K562 (cell line): ENCODE measurements at regions not wholly inside any gene's neighbourhood (a gene's known extent, or its start where the extent isn't known, plus 50 kb on each side); places are given as distances from the start of the nearest gene placed in this dataset.

Experiments
- ATAC-seq: fragments of 200-7000 bp; cut with Tn5 transposase; 3 replicates; pipeline ENCODE4 v1.9.1; 2020; ENCODE audit warnings: moderate library complexity
- BruUV-seq: library from RNA; stranded (reverse); fragments of 400-500 nt; replicated peaks from 2 replicates; lab custom pipeline; 2021; lab: Mats Ljungman, UMichigan
- CTCF ChIA-PET: fragments of 300-600 bp; formaldehyde crosslinking; extraction: SDS; loops from one replicate; lab custom pipeline; 2021; ENCODE audit warnings: low intra/inter-chr PET ratio; lab: Yijun Ruan, JAX
- POLR2A ChIA-PET: fragments of 300-600, 350-650 bp; sonication (Branson Sonifier 250); formaldehyde crosslinking; extraction: SDS; loops from one replicate; lab custom pipeline; 2021; ENCODE audit warnings: antibody characterized with exemption, inconsistent platforms; lab: Yijun Ruan, JAX
- DNase-seq, 4 experiments: peaks; one replicate each; pipeline versions ENCODE4 v3.0.0 to v3.0.0-alpha.2; 2011 to 2018; ENCODE audit warnings: low spot score in 3 of 4, mixed read lengths in 3 of 4; ENCODE audit errors: extremely low read depth in 1 of 4
- FAIRE-seq: peaks from 2 replicates; lab custom pipeline; 2011; peaks lifted over from hg19 to GRCh38; lab: Jason Lieb, UNC
- H2AFZ ChIP-seq: 2 replicates; pipeline ENCODE4 v1.6.0; 2011; ENCODE audit warnings: low read depth, low read length, control low read depth, inconsistent platforms
- H3K27ac ChIP-seq: fragments of 200-600 bp; 3 replicates; pipeline ENCODE4 v1.8.0; 2011; ENCODE audit warnings: low read depth, mild to moderate bottlenecking, control low read depth, inconsistent platforms, low read length, moderate library complexity, mixed read lengths; ENCODE audit errors: extremely low read depth
- H3K27me3 ChIP-seq, 2 experiments: fragments of 300-600 bp in 1 of 2; 2 replicates in 1 of 2; 3 replicates in 1 of 2; pipeline versions ENCODE4 v1.6.0 to v1.8.0; 2011; ENCODE audit warnings: inconsistent platforms in 2 of 2, low read length in 2 of 2, mild to moderate bottlenecking in 1 of 2, mixed read lengths in 1 of 2, moderate library complexity in 1 of 2; ENCODE audit not compliant: control insufficient read depth in 2 of 2, insufficient read depth in 2 of 2
- H3K36me3 ChIP-seq: fragments of 300-600 bp; 3 replicates; pipeline ENCODE4 v1.8.0; 2011; ENCODE audit warnings: mild to moderate bottlenecking, low read length, inconsistent platforms; ENCODE audit not compliant: control insufficient read depth, insufficient read depth
- H3K4me1 ChIP-seq, 2 experiments: fragments of 200-600 bp in 1 of 2; replicated peaks in 1 of 2; 2 replicates in 1 of 2; 3 replicates in 1 of 2; pipeline versions ENCODE4 v1.5.1 to v1.8.0; 2011; ENCODE audit warnings: inconsistent platforms in 2 of 2, low read length in 2 of 2, mild to moderate bottlenecking in 1 of 2, mixed read lengths in 1 of 2, moderate library complexity in 1 of 2; ENCODE audit not compliant: control insufficient read depth in 2 of 2, insufficient read depth in 2 of 2
- H3K4me2 ChIP-seq: 2 replicates; pipeline ENCODE4 v1.6.1; 2011; ENCODE audit warnings: low read length, control low read depth, inconsistent platforms, mixed read lengths; ENCODE audit not compliant: insufficient read depth
- H3K4me3 ChIP-seq: fragments of 200-600 bp; sonication (generic), shearing (Covaris generic); 2 replicates; pipeline ENCODE4 v1.5.1; 2016; ENCODE audit warnings: control low read depth, inconsistent platforms
- H3K79me2 ChIP-seq: fragments of 200-600 bp; 3 replicates; pipeline ENCODE4 v1.8.0; 2011; ENCODE audit warnings: low read length, inconsistent platforms; ENCODE audit not compliant: control insufficient read depth, insufficient read depth
- H3K9ac ChIP-seq, 2 experiments: 2 replicates each; pipeline versions ENCODE4 v1.6.0 to v1.6.1; 2011; ENCODE audit warnings: low read depth in 2 of 2, low read length in 2 of 2, control low read depth in 1 of 2, inconsistent platforms in 1 of 2, mild to moderate bottlenecking in 1 of 2, mixed read lengths in 1 of 2; ENCODE audit not compliant: insufficient read depth in 1 of 2
- H3K9me1 ChIP-seq: one replicate; pipeline ENCODE4 v1.6.0; 2011; ENCODE audit warnings: inconsistent platforms, mild to moderate bottlenecking, low read length, moderate library complexity; ENCODE audit not compliant: control insufficient read depth, insufficient read depth
- H3K9me3 ChIP-seq: replicated peaks from 2 replicates; pipeline ENCODE4 v1.5.1; 2011; ENCODE audit warnings: low read depth, low read length, inconsistent platforms; ENCODE audit not compliant: control insufficient read depth, insufficient read depth
- H4K20me1 ChIP-seq: replicated peaks from 2 replicates; pipeline ENCODE4 v1.6.1; 2011; ENCODE audit warnings: low read length, inconsistent platforms, mixed read lengths; ENCODE audit not compliant: control insufficient read depth, insufficient read depth
- CEBPB ChIP-seq: fragments of 450-650 bp; IDR thresholded peaks from 2 replicates; pipeline ENCODE4 v1.6.1; 2016; ENCODE audit warnings: missing genetic modification characterization, missing compliant biosample characterization
- FOXM1 ChIP-seq, 2 experiments: fragments of 450-650 bp in 1 of 2; sonication (generic) in 1 of 2; formaldehyde crosslinking in 1 of 2; IDR thresholded peaks; 2 replicates each; pipeline versions ENCODE4 v1.6.1 to v1.9.0; 2017 to 2022; ENCODE audit warnings: low read depth in 2 of 2, mild to moderate bottlenecking in 2 of 2, missing genetic modification reagents in 1 of 2, moderate library complexity in 1 of 2
- HMGXB4 ChIP-seq: sonication (generic); formaldehyde crosslinking; IDR thresholded peaks from 2 replicates; pipeline ENCODE4 v1.8.1; 2023; ENCODE audit warnings: mild to moderate bottlenecking, missing genetic modification reagents
- HNRNPUL1 ChIP-seq: fragments of 200-400 bp; formaldehyde crosslinking; IDR thresholded peaks from 2 replicates; pipeline ENCODE4 v1.6.1; 2017; ENCODE audit warnings: low read length
- SRSF1 ChIP-seq: fragments of 200-400 bp; formaldehyde crosslinking; IDR thresholded peaks from 2 replicates; pipeline ENCODE4 v1.6.1; 2017; ENCODE audit warnings: mild to moderate bottlenecking, low read depth, low read length, moderate library complexity
- TAF1 ChIP-seq: IDR thresholded peaks from 2 replicates; pipeline ENCODE4 v1.6.1; 2011; ENCODE audit warnings: mild to moderate bottlenecking, low read length, moderate library complexity; ENCODE audit not compliant: insufficient read depth, control insufficient read depth, severe bottlenecking; ENCODE audit errors: extremely low read depth
- TOE1 ChIP-seq, 2 experiments: fragments of 450-650 bp in 1 of 2; sonication (generic) in 1 of 2; formaldehyde crosslinking in 1 of 2; IDR thresholded peaks; 2 replicates each; pipeline versions ENCODE4 v1.7.1 to v1.8.0; 2016 to 2022; ENCODE audit warnings: borderline replicate concordance in 2 of 2, mild to moderate bottlenecking in 2 of 2, antibody characterized with exemption in 1 of 2, inconsistent platforms in 1 of 2, low read depth in 1 of 2, missing genetic modification reagents in 1 of 2, moderate library complexity in 1 of 2
- ZBED1 ChIP-seq: IDR thresholded peaks from 2 replicates; pipeline ENCODE4 v1.6.1; 2014
- ZFP30 ChIP-seq: fragments of 250-450 bp; sonication (Bioruptor Pico); IDR thresholded peaks from 2 replicates; pipeline ENCODE4 v1.8.0; 2022; ENCODE audit warnings: moderate library complexity, mild to moderate bottlenecking, inconsistent platforms, borderline replicate concordance
- ZNF12 ChIP-seq: sonication (generic); formaldehyde crosslinking; IDR thresholded peaks from 2 replicates; pipeline ENCODE4 v1.4.0; 2020; ENCODE audit warnings: mild to moderate bottlenecking, missing genetic modification reagents
- WGBS: fragments of 100-300 bp; shearing (Covaris generic); methylation state at CpG from one replicate; pipeline ENCODE4 v1.1.6; 2016; ENCODE audit warnings: low coverage, mixed read lengths; ENCODE audit not compliant: insufficient coverage; ENCODE audit errors: missing lambda C conversion rate; 5-methylcytosine and 5-hydroxymethylcytosine counted together
- in situ Hi-C: fragments of 300-500 bp; cut with MboI; formaldehyde crosslinking; loops from 4 replicates; pipeline ENCODE4 v1.15.0; 2018; ENCODE audit warnings: inconsistent platforms, mixed read lengths
- intact Hi-C: fragments of 100-400 bp; cut with micrococcal nuclease; formaldehyde crosslinking; loops from 2 replicates; pipeline ENCODE4 v1.14.2; 2022
- TF ChIP-seq, protein P1 (sequence below): fragments of 450-650 bp; formaldehyde crosslinking; IDR thresholded peaks from 2 replicates; pipeline ENCODE4 v1.4.0; 2020; ENCODE audit warnings: mild to moderate bottlenecking, mixed read lengths

DNA sequence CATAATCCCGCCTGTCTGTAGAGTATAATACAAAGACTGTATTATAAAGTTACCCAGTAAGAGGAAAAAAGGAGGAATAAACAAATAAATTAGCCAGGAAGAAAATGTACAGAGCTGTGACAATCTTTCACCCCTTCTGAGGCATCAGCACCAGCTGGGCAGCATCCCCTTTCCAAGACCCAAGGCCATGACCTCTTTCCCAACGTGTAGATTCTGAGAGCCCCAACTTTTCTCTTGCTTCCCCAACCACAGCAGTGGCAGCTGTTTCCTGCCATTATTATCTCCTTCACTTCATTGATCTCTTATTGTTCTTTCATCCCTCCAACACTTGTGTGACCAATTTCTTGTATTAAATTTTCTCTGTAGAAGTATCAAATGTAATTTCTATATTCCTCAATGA, 101.6 kb downstream of the BBS10 start:
- no peaks in the 10 kb centered on the region for H3K9me1 ChIP-seq
- CTCF ChIA-PET, result no interaction called here
- no peaks in the 10 kb centered on the region for H4K20me1 ChIP-seq
- H3K9ac ChIP-seq, result no peak overlapping the region
- FAIRE-seq (no peak), ATAC-seq (no peak), DNase-seq (no peak)
- no peaks in the 10 kb centered on the region for H3K27me3 ChIP-seq
- in situ Hi-C loops (no loop called here), intact Hi-C loops (no loop called here)
- no peak overlapping the region for H3K27ac ChIP-seq
- H3K4me2 ChIP-seq, result no peak overlapping the region
- no peaks in the 10 kb centered on the region for H3K79me2 ChIP-seq
- H2AFZ ChIP-seq, result no peak overlapping the region
- no TSS peak for BruUV-seq
- WGBS, result 6% methylated on average over 2 of the region's 2 CpGs
- no peaks in the 10 kb centered on the region for H3K9me3 ChIP-seq
- no peaks in the 10 kb centered on the region for H3K36me3 ChIP-seq
- POLR2A ChIA-PET, result interaction anchor here (0.7 kb wide), 1 partner anchor 556 kb away, joined by 3 read pairs; no protein-coding TSS in a partner anchor
- no peak overlapping the region for H3K4me3 ChIP-seq
- H3K4me1 ChIP-seq, result peaks cover 0 to 5% of the 10 kb centered on the region in 2 experiments; a peak in 1 of 5 replicates
- TF ChIP-seq TAF1, result no peak
- TF ChIP-seq HNRNPUL1, result no peak
- TF ChIP-seq, protein P1, sequence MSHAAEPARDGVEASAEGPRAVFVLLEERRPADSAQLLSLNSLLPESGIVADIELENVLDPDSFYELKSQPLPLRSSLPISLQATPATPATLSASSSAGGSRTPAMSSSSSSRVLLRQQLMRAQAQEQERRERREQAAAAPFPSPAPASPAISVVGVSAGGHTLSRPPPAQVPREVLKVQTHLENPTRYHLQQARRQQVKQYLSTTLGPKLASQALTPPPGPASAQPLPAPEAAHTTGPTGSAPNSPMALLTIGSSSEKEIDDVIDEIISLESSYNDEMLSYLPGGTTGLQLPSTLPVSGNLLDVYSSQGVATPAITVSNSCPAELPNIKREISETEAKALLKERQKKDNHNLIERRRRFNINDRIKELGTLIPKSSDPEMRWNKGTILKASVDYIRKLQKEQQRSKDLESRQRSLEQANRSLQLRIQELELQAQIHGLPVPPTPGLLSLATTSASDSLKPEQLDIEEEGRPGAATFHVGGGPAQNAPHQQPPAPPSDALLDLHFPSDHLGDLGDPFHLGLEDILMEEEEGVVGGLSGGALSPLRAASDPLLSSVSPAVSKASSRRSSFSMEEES (CRISPR knock-in tag), result no peak
- TF ChIP-seq SRSF1, result no peak
- no peak for TF ChIP-seq ZBED1
- TF ChIP-seq ZNF12 (CRISPR knock-in tag), result no peak
- TF ChIP-seq HMGXB4 (CRISPR knock-in tag), result no peak
- no peak for TF ChIP-seq FOXM1 (IDR thresholded peaks at IDR 0.05; ENCODE audit: low read depth)
- no peak for TF ChIP-seq FOXM1 (CRISPR knock-in tag; IDR thresholded peaks at IDR 0.05; ENCODE audit: low read depth)
- no peak for TF ChIP-seq TOE1 (IDR thresholded peaks at IDR 0.05; ENCODE audit: borderline replicate concordance)
- TF ChIP-seq TOE1 (CRISPR knock-in tag; IDR thresholded peaks at IDR 0.05; ENCODE audit: borderline replicate concordance, low read depth), result no peak
- no peak for TF ChIP-seq CEBPB (tag)
- TF ChIP-seq ZFP30, result no peak
